HCEC 1CT (cell line): ENCODE measurements at regions not wholly inside any gene's neighbourhood (a gene's known extent, or its start where the extent isn't known, plus 50 kb on each side); places are given as distances from the start of the nearest gene placed in this dataset.
"Not testable (repeated sequence)": the region's sequence is repeated elsewhere in the genome, so short reads cannot be mapped to it uniquely, and the experiment has no call there.

Source experiments
- DNase-seq: peaks from one replicate; pipeline ENCODE4 v3.0.0-alpha.2; 2017

- DNase-seq: not testable (repeated sequence)
These were observed 85.9 kb upstream of the GRAMD1B start for GRCh38 chr11:123344188-123344587.

GRCh38 chr11:123338997-123339752, 90.9 kb upstream of the GRAMD1B start:
- DNase-seq: no peak

- DNase-seq: no peak
These were observed 91.7 kb upstream of the GRAMD1B start for GRCh38 chr11:123338266-123338800.

GRCh38 chr11:123334925-123335324, 95.1 kb upstream of the GRAMD1B start:
- DNase-seq: no peak

GRCh38 chr11:123332577-123332976, 97.5 kb upstream of the GRAMD1B start:
- not testable (repeated sequence) for DNase-seq

DNA sequence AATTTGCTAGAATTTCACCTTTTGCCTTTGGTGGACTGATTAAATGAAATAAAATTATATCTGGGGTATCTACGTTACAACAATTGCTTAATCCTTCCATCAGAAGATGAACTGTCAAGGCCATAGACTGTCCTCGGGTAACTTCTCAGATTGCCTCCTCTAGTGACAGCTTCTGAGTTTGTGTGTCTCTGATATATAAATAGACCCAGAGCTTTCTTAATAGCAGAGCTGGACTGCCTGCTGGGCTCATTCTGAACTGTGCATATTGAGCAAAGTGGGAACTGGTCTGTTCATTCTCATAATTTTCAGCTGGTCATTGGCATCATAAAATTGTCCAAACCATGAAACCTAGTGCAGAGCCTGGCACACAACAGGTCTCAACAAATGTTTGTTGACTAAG, 99.1 kb upstream of the GRAMD1B start:
- no peak for DNase-seq

DNA sequence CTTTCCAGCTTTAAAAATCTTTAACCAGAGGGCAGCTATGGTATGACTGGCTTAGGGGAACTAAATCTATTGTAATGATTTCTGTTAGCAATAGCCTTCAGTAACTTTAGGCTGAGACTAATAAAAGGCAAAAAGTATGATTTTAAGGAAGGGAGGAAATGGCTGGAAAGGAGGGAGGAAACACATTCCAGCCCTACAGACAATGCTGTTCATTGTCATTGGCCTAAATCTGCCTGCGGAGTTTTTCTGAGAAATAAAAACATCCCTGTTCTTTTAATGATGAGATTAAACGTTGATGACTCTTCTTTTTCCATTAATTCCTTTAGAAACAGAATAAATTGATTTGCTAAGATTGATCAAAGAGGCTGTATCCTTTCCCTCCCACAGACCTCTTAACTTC, 99.6 kb upstream of the GRAMD1B start:
- no peak for DNase-seq

DNA sequence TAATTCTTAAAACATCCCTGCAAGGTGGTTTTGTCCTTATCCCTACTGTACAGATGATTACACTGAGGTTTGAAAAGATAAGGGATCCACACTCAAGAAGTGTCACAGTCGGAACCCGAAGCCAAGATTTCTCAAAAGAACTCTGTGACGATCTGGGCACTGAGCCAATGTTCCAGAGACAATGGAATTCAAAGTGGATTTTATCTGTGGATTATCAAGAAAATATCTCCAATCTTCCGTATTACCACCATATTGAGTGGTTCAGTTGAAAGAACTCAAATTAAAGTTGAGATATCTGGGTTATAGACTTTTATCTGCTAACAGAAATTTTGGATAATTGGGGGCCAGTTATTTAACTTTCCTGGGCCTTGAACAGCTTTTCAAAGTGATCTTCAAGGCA, 100.0 kb upstream of the GRAMD1B start:
- DNase-seq: no peak

GRCh38 chr11:123328281-123328867, 101.7 kb upstream of the GRAMD1B start:
- DNase-seq: no peak

GRCh38 chr11:123325533-123325932, 104.5 kb upstream of the GRAMD1B start:
- DNase-seq: no peak

DNA sequence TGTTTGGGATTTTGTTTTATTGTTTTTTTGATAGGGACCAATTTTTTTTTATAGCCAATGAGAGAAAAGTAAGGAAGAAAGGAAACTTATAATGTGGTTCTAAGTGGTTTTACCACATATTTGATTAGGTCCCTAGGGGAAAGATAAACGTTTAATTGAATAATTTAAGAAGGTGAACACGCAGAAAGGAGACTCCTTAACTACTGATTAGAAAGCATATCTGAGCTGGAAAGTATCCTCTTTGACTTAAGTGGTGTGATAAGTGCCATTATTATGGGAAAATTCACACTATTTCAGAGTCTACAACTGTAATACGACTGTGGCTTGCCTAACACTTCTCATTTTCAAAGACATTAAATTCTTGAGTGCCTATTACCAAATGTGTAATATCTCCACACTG, 106.5 kb upstream of the GRAMD1B start:
- DNase-seq: no peak

GRCh38 chr11:123321636-123322035, 108.4 kb upstream of the GRAMD1B start:
- DNase-seq: no peak

DNA sequence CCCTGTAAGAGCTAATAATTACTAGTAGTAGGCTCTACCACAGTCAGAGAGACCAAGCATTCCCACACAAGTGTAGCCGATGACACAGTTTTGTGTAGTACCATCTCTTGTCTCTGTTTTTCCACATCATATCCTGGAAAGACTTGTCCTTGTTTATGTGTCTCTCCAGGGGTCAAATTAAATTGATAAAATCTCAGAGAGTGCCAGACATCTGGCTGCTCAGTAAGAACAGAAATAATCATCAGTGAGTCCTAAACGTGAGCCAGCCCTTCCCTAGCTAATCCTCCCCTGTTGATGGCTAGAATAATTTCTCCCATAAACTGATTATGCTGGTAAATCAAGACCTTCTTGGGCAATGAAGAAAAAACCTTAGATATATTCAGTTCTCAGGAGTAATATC, 111.4 kb upstream of the GRAMD1B start:
- DNase-seq: no peak

GRCh38 chr11:123318132-123318531, 111.9 kb upstream of the GRAMD1B start:
- DNase-seq: not testable (repeated sequence)

DNA sequence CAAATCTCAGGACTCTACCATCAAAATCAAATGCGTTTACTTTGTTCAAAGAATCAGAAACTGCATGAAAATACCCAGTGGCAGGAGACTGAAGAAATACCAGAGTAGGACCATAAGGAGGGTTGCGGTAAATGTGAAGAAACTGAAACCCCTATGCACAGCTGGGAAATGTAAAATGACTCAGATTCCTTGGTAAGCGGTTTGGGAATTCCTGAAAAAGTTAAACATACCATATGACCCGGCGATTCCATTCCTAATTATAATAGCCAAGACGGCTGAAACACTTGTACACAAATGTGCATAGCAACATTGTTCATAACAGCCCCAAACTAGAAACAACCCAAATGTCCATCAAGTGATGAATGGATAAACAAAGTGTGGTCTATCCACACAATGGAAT, 114.1 kb upstream of the GRAMD1B start:
- peak; percentile 58 for DNase-seq

- DNase-seq: no peak
These were observed 115.1 kb upstream of the GRAMD1B start for GRCh38 chr11:123314972-123315371.

DNA sequence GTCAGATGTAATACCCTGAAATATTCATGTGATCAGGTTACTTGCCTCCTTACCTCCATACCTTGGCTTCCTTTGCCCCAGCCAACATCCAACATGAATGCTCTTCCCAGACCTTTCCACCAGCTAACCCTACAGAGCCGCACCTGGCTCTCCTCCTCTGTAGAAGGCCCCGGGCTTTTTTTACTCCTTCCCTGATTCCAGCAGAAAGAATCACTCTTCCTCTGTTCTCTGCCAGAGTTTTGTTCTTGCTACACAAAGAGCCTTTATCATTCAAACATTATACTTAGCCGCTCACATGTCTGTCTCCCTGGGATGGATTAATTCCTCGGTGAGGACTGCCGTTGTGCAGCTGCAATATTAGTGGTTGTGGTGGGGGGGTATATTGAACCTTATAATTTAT, 116.8 kb upstream of the GRAMD1B start:
- DNase-seq: no peak

DNA sequence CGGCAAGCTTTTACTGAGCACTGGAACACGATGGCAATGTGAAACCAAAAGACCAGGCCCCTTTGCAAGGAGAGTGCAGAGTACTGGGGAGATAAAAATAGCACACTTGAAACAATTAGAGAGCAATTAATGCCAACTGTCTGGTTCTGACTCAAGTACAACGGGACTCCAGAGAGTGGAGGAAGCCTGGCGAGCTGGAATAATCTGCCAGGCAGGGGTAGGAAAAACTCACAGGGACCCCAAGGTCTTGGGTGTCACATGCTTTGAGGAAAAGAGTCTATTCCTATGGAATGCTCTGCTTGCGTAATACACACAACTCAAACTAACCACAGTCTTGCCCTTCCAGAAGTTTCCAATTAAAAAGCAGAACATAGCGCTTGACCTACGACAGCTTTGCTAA, 113.0 kb upstream of the CLMP start:
- peak; percentile 55 for DNase-seq

DNA sequence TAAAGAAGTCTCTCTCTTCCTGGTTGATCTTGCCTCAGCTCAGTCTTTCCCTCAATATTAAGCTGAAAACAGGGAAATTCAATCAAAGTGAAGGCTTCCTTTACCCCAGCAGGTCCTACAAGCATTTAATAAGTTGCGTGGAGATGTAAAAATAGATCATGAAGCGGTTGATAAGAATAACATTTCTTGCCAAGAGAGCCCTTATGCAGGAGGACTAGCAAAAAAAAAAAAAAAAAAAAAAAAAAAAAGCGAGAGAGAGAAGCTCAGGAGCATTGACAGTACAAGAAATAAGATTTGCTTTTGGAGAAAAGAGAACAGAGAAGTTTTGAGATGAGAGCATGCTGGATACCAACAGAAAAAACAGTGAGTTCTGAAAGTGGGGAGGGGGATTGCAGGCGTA, 112.2 kb upstream of the CLMP start:
- DNase-seq: no peak

DNA sequence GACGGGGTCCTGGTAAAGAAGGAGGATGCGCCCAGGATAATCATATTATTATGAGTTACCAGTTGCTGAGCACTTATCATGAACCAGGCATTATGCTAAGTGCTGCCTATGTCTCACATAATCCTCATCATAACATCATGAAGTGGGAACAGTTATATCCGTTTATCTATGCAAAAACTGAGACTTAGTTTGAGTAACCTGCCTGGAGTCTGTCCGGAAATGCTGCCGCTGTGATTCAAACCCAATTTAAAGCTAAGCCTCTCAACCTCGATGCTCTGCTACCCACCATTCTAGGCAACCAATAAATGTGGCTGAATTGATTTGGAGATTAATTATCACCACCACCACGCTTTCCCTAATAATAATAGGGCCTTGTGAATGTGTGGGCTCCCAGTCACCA, 111.5 kb upstream of the CLMP start:
- DNase-seq: no peak

GRCh38 chr11:123305601-123306375, 110.7 kb upstream of the CLMP start:
- no peak for DNase-seq

DNA sequence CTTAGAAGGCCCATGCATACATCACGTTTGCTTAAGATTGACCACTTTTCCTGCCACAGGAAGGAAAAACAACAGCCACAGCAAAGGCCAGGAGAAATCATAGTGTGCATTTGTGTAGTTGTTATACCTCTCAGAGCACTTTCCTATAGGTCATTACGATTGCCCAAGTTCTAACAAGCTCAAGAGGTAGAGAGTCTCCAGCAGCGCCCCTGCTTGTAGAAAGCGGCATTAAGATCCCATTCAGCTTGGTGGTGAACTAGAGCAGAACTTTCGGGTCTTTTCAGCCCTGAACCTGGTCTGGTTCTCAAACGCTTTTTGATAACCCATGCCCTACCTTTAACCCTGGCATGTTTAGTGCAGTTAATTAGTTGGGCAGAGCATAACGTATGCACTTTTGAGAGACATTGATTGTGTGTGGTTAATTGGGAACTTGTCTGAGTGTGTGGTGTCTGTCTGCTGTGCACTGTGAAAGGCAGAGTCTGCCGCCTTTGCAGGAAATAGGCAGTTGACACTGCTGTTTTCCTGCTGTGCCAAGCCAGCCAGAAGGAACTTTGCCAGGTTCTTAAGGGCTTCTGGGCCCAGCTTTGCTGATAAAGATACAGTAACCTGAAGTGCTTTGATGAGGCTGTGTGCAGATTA, 109.9 kb upstream of the CLMP start:
- peak; percentile 3 for DNase-seq

DNA sequence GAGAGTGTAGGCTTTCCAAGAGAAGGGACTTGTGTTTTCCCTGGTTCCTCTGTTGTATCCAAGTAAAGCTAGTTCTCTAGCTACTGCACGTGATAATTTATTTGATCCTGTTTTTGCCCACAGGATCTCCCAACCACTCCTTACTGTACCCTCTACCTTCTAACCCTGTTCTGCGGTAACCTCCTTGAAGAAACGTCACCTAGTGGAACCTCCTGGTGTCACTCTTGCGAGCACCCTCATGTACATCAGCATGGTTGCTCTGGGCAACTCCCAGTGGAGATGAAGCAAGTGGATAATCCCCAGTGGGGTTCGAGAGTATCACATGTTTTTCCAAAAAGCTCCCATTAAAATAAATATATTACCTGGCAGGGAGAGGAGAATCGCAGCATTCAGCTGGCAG, 108.9 kb upstream of the CLMP start:
- DNase-seq: no peak
